IMR-90 (cell line): ENCODE measurements at regions not wholly inside any gene's neighbourhood (a gene's known extent, or its start where the extent isn't known, plus 50 kb on each side); places are given as distances from the start of the nearest gene placed in this dataset.

Experiments
- ATAC-seq: fragments of 200-7000 bp; cut with Tn5 transposase; 2 replicates; pipeline ENCODE4 v1.9.1; 2020; ENCODE audit warnings: low read depth, mild to moderate bottlenecking, moderate library complexity
- BruUV-seq: library from RNA; stranded (reverse); fragments of 400-500 nt; replicated peaks from 2 replicates; lab custom pipeline; 2021; lab: Mats Ljungman, UMichigan
- CTCF ChIA-PET: fragments of 300-600 bp; formaldehyde crosslinking; extraction: SDS; loops from one replicate; lab custom pipeline; 2021; ENCODE audit warnings: antibody characterized with exemption; lab: Yijun Ruan, JAX
- POLR2A ChIA-PET: fragments of 300-600 bp; sonication (Branson Sonifier 250); formaldehyde crosslinking; loops from one replicate; lab custom pipeline; 2022; ENCODE audit warnings: antibody characterized with exemption; ENCODE audit not compliant: unreplicated experiment; lab: Charles Lee
- DNase-seq: peaks from one replicate; pipeline ENCODE4 v3.0.0; 2013
- H2AFZ ChIP-seq: replicated peaks from 2 replicates; pipeline ENCODE3; 2013; ENCODE audit warnings: low read length, mild to moderate bottlenecking; ENCODE audit not compliant: poor library complexity
- H2AK5ac ChIP-seq: 2 replicates; pipeline ENCODE4 v1.6.1; 2013; ENCODE audit warnings: low read depth, low read length, inconsistent platforms
- H2AK9ac ChIP-seq: replicated peaks from 2 replicates; pipeline ENCODE3; 2013; ENCODE audit warnings: mild to moderate bottlenecking, low read depth, low read length, moderate library complexity; ENCODE audit not compliant: poor library complexity
- H2BK120ac ChIP-seq: 2 replicates; pipeline ENCODE4 v1.6.1; 2013; ENCODE audit warnings: low read depth, low read length, inconsistent platforms
- H2BK15ac ChIP-seq: 3 replicates; pipeline ENCODE4 v1.6.1; 2013; ENCODE audit warnings: low read depth, low read length, inconsistent platforms
- H2BK20ac ChIP-seq: 2 replicates; pipeline ENCODE4 v1.6.1; 2013; ENCODE audit warnings: low read depth, mild to moderate bottlenecking, inconsistent platforms, low read length, moderate library complexity
- H2BK5ac ChIP-seq: 2 replicates; pipeline ENCODE4 v1.6.1; 2013; ENCODE audit warnings: mild to moderate bottlenecking, low read depth, low read length, inconsistent platforms; ENCODE audit not compliant: poor library complexity, severe bottlenecking
- H3K14ac ChIP-seq: replicated peaks from 2 replicates; pipeline ENCODE4 v1.6.1; 2013; ENCODE audit warnings: low read depth, low read length, inconsistent platforms
- H3K18ac ChIP-seq: 2 replicates; pipeline ENCODE4 v1.6.1; 2013; ENCODE audit warnings: low read depth, low read length, control low read depth
- H3K23ac ChIP-seq: 2 replicates; pipeline ENCODE4 v1.6.1; 2013; ENCODE audit warnings: low read depth, low read length, inconsistent platforms
- H3K27ac ChIP-seq: 2 replicates; pipeline ENCODE4 v1.5.1; 2013; ENCODE audit warnings: mild to moderate bottlenecking, control low read depth, low read length; ENCODE audit not compliant: insufficient read depth
- H3K27me3 ChIP-seq: 2 replicates; pipeline ENCODE4 v1.6.1; 2013; ENCODE audit warnings: low read length; ENCODE audit not compliant: control insufficient read depth, insufficient read depth
- H3K36me3 ChIP-seq: 2 replicates; pipeline ENCODE4 v1.6.1; 2013; ENCODE audit warnings: low read length, mixed read lengths; ENCODE audit not compliant: control insufficient read depth, insufficient read depth
- H3K4ac ChIP-seq: 2 replicates; pipeline ENCODE4 v1.6.1; 2013; ENCODE audit warnings: low read depth, low read length, inconsistent platforms
- H3K4me1 ChIP-seq: 2 replicates; pipeline ENCODE4 v1.6.1; 2013; ENCODE audit warnings: low read length, mixed read lengths; ENCODE audit not compliant: control insufficient read depth, insufficient read depth
- H3K4me2 ChIP-seq: 2 replicates; pipeline ENCODE4 v1.6.1; 2013; ENCODE audit warnings: low read depth, mild to moderate bottlenecking, control low read depth, low read length, moderate library complexity
- H3K4me3 ChIP-seq: 2 replicates; pipeline ENCODE4 v1.5.1; 2013; ENCODE audit warnings: low read depth, mild to moderate bottlenecking, control low read depth, low read length, moderate library complexity; ENCODE audit not compliant: insufficient read depth
- H3K56ac ChIP-seq: 2 replicates; pipeline ENCODE4 v1.6.1; 2013; ENCODE audit warnings: low read length, inconsistent platforms; ENCODE audit not compliant: insufficient read depth; ENCODE audit errors: extremely low read depth
- H3K79me1 ChIP-seq, 2 experiments: 2 replicates each; pipeline ENCODE4 v1.6.1; 2013; ENCODE audit warnings: low read length in 2 of 2, inconsistent platforms in 1 of 2, low read depth in 1 of 2
- H3K9ac ChIP-seq: 2 replicates; pipeline ENCODE4 v1.6.1; 2013; ENCODE audit warnings: low read depth, low read length, control low read depth
- H3K9me1 ChIP-seq: 2 replicates; pipeline ENCODE4 v1.6.1; 2013; ENCODE audit warnings: low read length, inconsistent platforms; ENCODE audit not compliant: insufficient read depth
- H3K9me3 ChIP-seq: 2 replicates; pipeline ENCODE4 v1.6.1; 2013; ENCODE audit warnings: low read length; ENCODE audit not compliant: control insufficient read depth, insufficient read depth
- H4K20me1 ChIP-seq: 2 replicates; pipeline ENCODE4 v1.6.1; 2013; ENCODE audit warnings: low read length, inconsistent platforms; ENCODE audit not compliant: insufficient read depth
- H4K5ac ChIP-seq: 2 replicates; pipeline ENCODE4 v1.6.1; 2013; ENCODE audit warnings: mild to moderate bottlenecking, low read depth, low read length, control low read depth
- H4K8ac ChIP-seq, 2 experiments: 2 replicates each; pipeline ENCODE4 v1.6.1; 2013; ENCODE audit warnings: low read depth in 2 of 2, low read length in 2 of 2, control low read depth in 1 of 2, inconsistent platforms in 1 of 2
- H4K91ac ChIP-seq: 2 replicates; pipeline ENCODE4 v1.6.1; 2013; ENCODE audit warnings: low read depth, low read length, inconsistent platforms; ENCODE audit not compliant: insufficient read depth
- BHLHE40 ChIP-seq: fragments of 150-350 bp; IDR thresholded peaks from 2 replicates; pipeline ENCODE4 v1.6.1; 2016; ENCODE audit warnings: mild to moderate bottlenecking, low read depth, low read length
- CEBPB ChIP-seq: IDR thresholded peaks from 2 replicates; pipeline ENCODE4 v1.6.1; 2012; ENCODE audit warnings: low read depth, low read length, improper control_type of control experiment
- CHD1 ChIP-seq: IDR thresholded peaks from 2 replicates; pipeline ENCODE4 v1.6.1; 2012; ENCODE audit warnings: low read depth, low read length, improper control_type of control experiment
- FOS ChIP-seq: fragments of 150-350 bp; IDR thresholded peaks from 2 replicates; pipeline ENCODE4 v1.6.1; 2016; ENCODE audit warnings: low read depth, low read length
- MAFK ChIP-seq: IDR thresholded peaks from 2 replicates; pipeline ENCODE4 v1.6.1; 2012; ENCODE audit warnings: low read depth, low read length, improper control_type of control experiment
- MAZ ChIP-seq: IDR thresholded peaks from 2 replicates; pipeline ENCODE4 v1.6.1; 2012; ENCODE audit warnings: low read depth, mild to moderate bottlenecking, low read length, improper control_type of control experiment, moderate library complexity, borderline replicate concordance
- MXI1 ChIP-seq: IDR thresholded peaks from 2 replicates; pipeline ENCODE4 v1.6.1; 2012; ENCODE audit warnings: low read depth, mild to moderate bottlenecking, low read length, moderate library complexity, borderline replicate concordance
- NFE2L2 ChIP-seq: fragments of 150-350 bp; IDR thresholded peaks from 2 replicates; pipeline ENCODE4 v1.6.1; 2016; ENCODE audit warnings: low read depth, mild to moderate bottlenecking, low read length
- POLR2A ChIP-seq: IDR thresholded peaks from 2 replicates; pipeline ENCODE4 v1.6.1; 2012; ENCODE audit warnings: mild to moderate bottlenecking, low read depth, low read length
- RAD21 ChIP-seq: IDR thresholded peaks from 2 replicates; pipeline ENCODE4 v1.6.1; 2012; ENCODE audit warnings: low read length, improper control_type of control experiment
- RCOR1 ChIP-seq: IDR thresholded peaks from 2 replicates; pipeline ENCODE4 v1.6.1; 2012; ENCODE audit warnings: mild to moderate bottlenecking, low read length, improper control_type of control experiment; ENCODE audit not compliant: insufficient replicate concordance
- RFX5 ChIP-seq: IDR thresholded peaks from 2 replicates; pipeline ENCODE4 v1.8.0; 2012; ENCODE audit warnings: low read depth, mild to moderate bottlenecking, low read length, moderate library complexity
- SMC3 ChIP-seq: fragments of 150-350 bp; IDR thresholded peaks from 2 replicates; pipeline ENCODE4 v1.6.1; 2016; ENCODE audit warnings: low read depth, mild to moderate bottlenecking, antibody characterized with exemption, low read length, moderate library complexity
- dilution Hi-C: fragments of 300-500 bp; cut with HindIII; formaldehyde crosslinking; loops from one replicate; pipeline ENCODE4 v1.14.3; 2018; ENCODE audit warnings: low sequenced_read_pairs; ENCODE audit not compliant: unreplicated experiment
- in situ Hi-C: fragments of 300-500 bp; cut with MboI; formaldehyde crosslinking; loops from 3 replicates; pipeline ENCODE4 v1.14.3; 2019; ENCODE audit warnings: low sequenced_read_pairs, inconsistent platforms, mixed read lengths
- intact Hi-C: fragments of 100-400 bp; cut with micrococcal nuclease; formaldehyde crosslinking; loops from 2 replicates; pipeline ENCODE4 v1.10.0; 2022
- TF ChIP-seq, protein P1 (sequence below): conservative IDR thresholded peaks from 2 replicates; pipeline ENCODE4 v1.5.1; 2012; ENCODE audit warnings: mild to moderate bottlenecking, low read depth, low read length, improper control_type of control experiment
- TF ChIP-seq, protein P2 (sequence below): fragments of 150-350 bp; IDR thresholded peaks from 2 replicates; pipeline ENCODE4 v1.6.1; 2017; ENCODE audit warnings: mild to moderate bottlenecking, antibody characterized with exemption, low read length, low read depth
- TF ChIP-seq, protein P3 (sequence below): fragments of 150-350 bp; IDR thresholded peaks from 2 replicates; pipeline ENCODE4 v1.6.1; 2016; ENCODE audit warnings: low read depth, mild to moderate bottlenecking, low read length, moderate library complexity, borderline replicate concordance

DNA sequence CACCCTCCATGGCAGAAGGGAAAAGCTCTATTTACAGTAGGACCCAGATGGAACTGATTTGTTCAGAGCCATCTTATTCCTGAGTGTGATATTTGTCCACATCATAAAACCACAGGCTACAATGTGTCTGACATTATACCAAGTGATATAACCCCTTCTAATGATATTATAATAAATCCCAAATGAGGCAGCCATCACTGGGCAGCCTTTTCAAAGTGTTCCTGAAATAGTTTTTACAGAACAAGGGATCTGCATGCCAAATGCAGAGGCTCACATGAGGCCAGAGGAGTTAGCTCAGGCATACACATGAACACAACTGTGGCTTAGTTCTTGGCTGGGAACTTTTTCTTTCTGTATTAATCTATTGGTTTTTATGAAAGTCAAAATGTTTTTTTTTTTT lies 207.7 kb downstream of the MAFB start:
- no peak for ATAC-seq
- Histone ChIP-seq H3K4me1 (no peaks in the 10 kb centered on the region), H2BK15ac (no peak overlapping the region), H3K18ac (no peak overlapping the region), H4K8ac (no peak overlapping the region), H3K4me3 (no peak overlapping the region), H2BK20ac (no peak overlapping the region), H3K27me3 (no peaks in the 10 kb centered on the region), H2BK5ac (no peak overlapping the region), H3K9me3 (no peaks in the 10 kb centered on the region), H4K5ac (no peak overlapping the region), H3K9me1 (no peaks in the 10 kb centered on the region), H3K23ac (no peak overlapping the region), H3K9ac (no peak overlapping the region), H3K79me1 (no peaks in the 10 kb centered on the region), H3K36me3 (no peaks in the 10 kb centered on the region), H3K4me2 (no peak overlapping the region), H4K20me1 (no peaks in the 10 kb centered on the region), H2AK5ac (no peak overlapping the region), H3K4ac (no peak overlapping the region), H3K56ac (no peak overlapping the region), H2BK120ac (no peak overlapping the region), H4K91ac (no peak overlapping the region), H3K14ac (no peak overlapping the region), H2AFZ (no peak overlapping the region), H2AK9ac (no peak overlapping the region), H3K27ac (no peak overlapping the region)
- DNase-seq = no peak
- no peak for TF ChIP-seq RFX5
- TF ChIP-seq RAD21 = no peak
- no peak for TF ChIP-seq SMC3
- no peak for TF ChIP-seq MAZ
- TF ChIP-seq MAFK = no peak
- TF ChIP-seq, protein P1, sequence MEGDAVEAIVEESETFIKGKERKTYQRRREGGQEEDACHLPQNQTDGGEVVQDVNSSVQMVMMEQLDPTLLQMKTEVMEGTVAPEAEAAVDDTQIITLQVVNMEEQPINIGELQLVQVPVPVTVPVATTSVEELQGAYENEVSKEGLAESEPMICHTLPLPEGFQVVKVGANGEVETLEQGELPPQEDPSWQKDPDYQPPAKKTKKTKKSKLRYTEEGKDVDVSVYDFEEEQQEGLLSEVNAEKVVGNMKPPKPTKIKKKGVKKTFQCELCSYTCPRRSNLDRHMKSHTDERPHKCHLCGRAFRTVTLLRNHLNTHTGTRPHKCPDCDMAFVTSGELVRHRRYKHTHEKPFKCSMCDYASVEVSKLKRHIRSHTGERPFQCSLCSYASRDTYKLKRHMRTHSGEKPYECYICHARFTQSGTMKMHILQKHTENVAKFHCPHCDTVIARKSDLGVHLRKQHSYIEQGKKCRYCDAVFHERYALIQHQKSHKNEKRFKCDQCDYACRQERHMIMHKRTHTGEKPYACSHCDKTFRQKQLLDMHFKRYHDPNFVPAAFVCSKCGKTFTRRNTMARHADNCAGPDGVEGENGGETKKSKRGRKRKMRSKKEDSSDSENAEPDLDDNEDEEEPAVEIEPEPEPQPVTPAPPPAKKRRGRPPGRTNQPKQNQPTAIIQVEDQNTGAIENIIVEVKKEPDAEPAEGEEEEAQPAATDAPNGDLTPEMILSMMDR = no peak
- TF ChIP-seq CHD1 = no peak
- TF ChIP-seq, protein P2, sequence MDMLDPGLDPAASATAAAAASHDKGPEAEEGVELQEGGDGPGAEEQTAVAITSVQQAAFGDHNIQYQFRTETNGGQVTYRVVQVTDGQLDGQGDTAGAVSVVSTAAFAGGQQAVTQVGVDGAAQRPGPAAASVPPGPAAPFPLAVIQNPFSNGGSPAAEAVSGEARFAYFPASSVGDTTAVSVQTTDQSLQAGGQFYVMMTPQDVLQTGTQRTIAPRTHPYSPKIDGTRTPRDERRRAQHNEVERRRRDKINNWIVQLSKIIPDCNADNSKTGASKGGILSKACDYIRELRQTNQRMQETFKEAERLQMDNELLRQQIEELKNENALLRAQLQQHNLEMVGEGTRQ = no peak
- TF ChIP-seq, protein P3, sequence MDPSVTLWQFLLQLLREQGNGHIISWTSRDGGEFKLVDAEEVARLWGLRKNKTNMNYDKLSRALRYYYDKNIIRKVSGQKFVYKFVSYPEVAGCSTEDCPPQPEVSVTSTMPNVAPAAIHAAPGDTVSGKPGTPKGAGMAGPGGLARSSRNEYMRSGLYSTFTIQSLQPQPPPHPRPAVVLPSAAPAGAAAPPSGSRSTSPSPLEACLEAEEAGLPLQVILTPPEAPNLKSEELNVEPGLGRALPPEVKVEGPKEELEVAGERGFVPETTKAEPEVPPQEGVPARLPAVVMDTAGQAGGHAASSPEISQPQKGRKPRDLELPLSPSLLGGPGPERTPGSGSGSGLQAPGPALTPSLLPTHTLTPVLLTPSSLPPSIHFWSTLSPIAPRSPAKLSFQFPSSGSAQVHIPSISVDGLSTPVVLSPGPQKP = no peak
- TF ChIP-seq MXI1 = no peak
- no peak for TF ChIP-seq NFE2L2
- no peak for TF ChIP-seq RCOR1
- TF ChIP-seq POLR2A = no peak
- TF ChIP-seq FOS = no peak
- no peak for TF ChIP-seq CEBPB
- no peak for TF ChIP-seq BHLHE40
- dilution Hi-C loops (no loop called here), in situ Hi-C loops (no loop called here), intact Hi-C loops (no loop called here)
- POLR2A ChIA-PET = no interaction called here
- no TSS peak for BruUV-seq
- CTCF ChIA-PET = no interaction called here
